ENCODE measurements at regions not wholly inside any gene's neighbourhood (a gene's known extent, or its start where the extent isn't known, plus 50 kb on each side); places are given as distances from the start of the nearest gene placed in this dataset.
A peak's percentile ranks its signal among the peaks of the same experiment; 100 is the strongest.

DNA sequence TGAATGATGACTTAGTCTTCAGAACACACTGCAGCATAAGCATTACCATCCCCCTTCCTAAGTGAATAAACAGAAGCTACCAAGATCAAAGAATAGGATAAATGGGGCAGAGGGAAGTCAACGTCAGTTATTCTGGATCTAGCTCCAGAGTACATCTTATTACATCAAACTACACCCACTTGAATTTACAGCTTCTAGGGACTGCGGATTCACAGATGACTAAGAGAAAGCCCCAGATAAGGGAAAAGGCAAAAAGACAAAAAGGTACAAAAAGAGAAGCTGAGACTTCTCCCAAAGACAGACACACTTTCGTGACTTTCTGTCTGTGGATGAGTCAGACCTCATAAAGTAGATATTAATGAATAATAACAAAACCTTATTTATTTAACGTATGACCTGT, 457.9 kb upstream of the BRINP1 start:
- Histone ChIP-seq H3K27ac (no peak overlapping the region), H3K9me3 (no peaks in the 10 kb centered on the region), H3K4me1 (no peaks in the 10 kb centered on the region), H3K4me2 (no peak overlapping the region), H3K4me3 (no peak overlapping the region)
- TF ChIP-seq POLR2AphosphoS2 (conservative IDR thresholded peaks at IDR 0.05; ENCODE audit: low read length) (no peak), TP53 (CRISPR knock-in tag; IDR thresholded peaks at IDR 0.05) (no peak), SMC3 (IDR thresholded peaks at IDR 0.05) (no peak), ESRRA (IDR thresholded peaks at IDR 0.05; ENCODE audit: borderline replicate concordance, low read length) (no peak), SREBF2 (IDR thresholded peaks at IDR 0.05) (no peak), CTCF (IDR thresholded peaks at IDR 0.05) (no peak), MYC (IDR thresholded peaks at IDR 0.05; ENCODE audit: borderline replicate concordance, low read length) (no peak), NR3C1 (IDR thresholded peaks at IDR 0.05) (no peak), HEYL (CRISPR knock-in tag; IDR thresholded peaks at IDR 0.05) (no peak), BHLHE40 (IDR thresholded peaks at IDR 0.05; ENCODE audit: low read depth, low read length) (no peak), MAFK (IDR thresholded peaks at IDR 0.05; ENCODE audit: partially characterized antibody) (no peak)
- 1% methylated on average over 4 of the region's 4 CpGs for WGBS (ENCODE audit: missing lambda C conversion rate)
- FAIRE-seq (no peak), ATAC-seq (no peak), DNase-seq (ENCODE audit: low read depth in 1 of 2, low spot score in 1 of 2) (no peak)
- ChIA-PET CTCF (no interaction called here), POLR2A (no interaction called here)

DNA sequence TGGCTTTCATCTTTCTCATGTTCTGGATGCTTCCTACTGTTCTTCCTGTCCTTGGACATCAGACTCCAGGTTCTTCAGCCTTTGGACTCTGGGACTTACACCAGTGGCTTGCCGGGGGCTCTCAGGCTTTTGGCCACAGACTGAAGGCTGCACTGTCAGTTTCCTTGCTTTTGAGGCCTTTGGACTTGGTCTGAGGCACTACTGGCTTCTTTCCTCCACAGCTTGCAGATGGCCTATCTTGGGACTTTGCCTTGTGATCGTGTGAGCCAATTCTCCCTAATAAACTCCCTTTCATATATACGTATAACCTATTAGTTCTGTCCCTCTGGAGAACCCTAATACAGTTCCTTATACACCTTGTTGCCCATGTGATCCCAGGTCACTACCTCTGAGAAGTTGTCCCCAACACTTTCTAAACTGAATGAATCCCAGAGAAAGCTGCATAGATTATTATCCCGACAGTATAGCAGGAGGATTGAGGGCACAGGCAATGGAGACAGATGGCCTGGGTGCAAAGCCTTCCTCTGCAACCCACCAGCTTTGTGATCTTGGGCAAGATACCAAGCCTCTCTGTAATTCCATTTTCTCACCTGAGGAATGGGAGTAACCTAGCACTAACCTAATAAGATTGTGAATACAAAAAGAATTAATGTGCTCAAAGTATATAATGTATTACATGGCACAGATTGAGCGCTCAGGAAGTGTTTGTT, 449.6 kb upstream of the BRINP1 start:
- no peak for FAIRE-seq
- WGBS (ENCODE audit: missing lambda C conversion rate): 8% methylated on average over 5 of the region's 5 CpGs

GRCh38 chr9:119810645-119811429, 441.6 kb upstream of the BRINP1 start:
- Histone ChIP-seq H3K4me2 (peak overlapping the region; percentile 15), H3K27ac (no peak overlapping the region), H3K4me3 (no peak overlapping the region), H3K4me1 (0 out of 3 replicates have a peak, but pooled peaks cover 8% of the 10 kb centered on the region), H3K9me3 (no peaks in the 10 kb centered on the region)
- DNase-seq (ENCODE audit: low read depth in 1 of 2, low spot score in 1 of 2) (peak; percentile 8 to 42), FAIRE-seq (no peak), ATAC-seq (peak; percentile 89 to 94)
- whole genome bisulfite sequencing (ENCODE audit: missing lambda C conversion rate): 7% methylated on average over 9 of the region's 9 CpGs
- ChIA-PET CTCF (interaction anchor here (0.6 kb wide), 1 partner anchor 720 kb away, joined by 3 read pairs; no protein-coding TSS in a partner anchor), POLR2A (no interaction called here)
- TF ChIP-seq BCL3 (IDR thresholded peaks at IDR 0.05) (no peak), FOSL2 (IDR thresholded peaks at IDR 0.05) (no peak), FOSL2 (CRISPR knock-in tag; IDR thresholded peaks at IDR 0.05) (peak; percentile 60)

More for the DNA sequence above, 449.6 kb upstream of the BRINP1 start:
- no peak for ATAC-seq
- DNase-seq (ENCODE audit: low read depth in 1 of 2, low spot score in 1 of 2): no peak
- H3K4me2 ChIP-seq: no peak overlapping the region
- TF ChIP-seq CEBPB (IDR thresholded peaks at IDR 0.05) (no peak), EP300 (IDR thresholded peaks at IDR 0.05) (no peak), USF2 (IDR thresholded peaks at IDR 0.05) (no peak), GATA3 (IDR thresholded peaks at IDR 0.05; ENCODE audit: borderline replicate concordance) (no peak), ZSCAN20 (CRISPR knock-in tag; IDR thresholded peaks at IDR 0.05) (no peak)
- no peak overlapping the region for H3K4me3 ChIP-seq
- ChIA-PET CTCF (no interaction called here), POLR2A (no interaction called here)
- H3K4me1 ChIP-seq: 0 out of 3 replicates have a peak, but pooled peaks cover 3% of the 10 kb centered on the region
- no peak overlapping the region for H3K27ac ChIP-seq
- no peaks in the 10 kb centered on the region for H3K9me3 ChIP-seq

Data from A549 (cell line).